Osteocyte (in vitro differentiated cells): ENCODE measurements at regions not wholly inside any gene's neighbourhood (a gene's known extent, or its start where the extent isn't known, plus 50 kb on each side); places are given as distances from the start of the nearest gene placed in this dataset.

Source experiments
- DNase-seq: peaks from one replicate; pipeline ENCODE4 v3.0.0; 2021; ENCODE audit warnings: mixed read lengths; ENCODE audit not compliant: unreplicated experiment; ENCODE audit errors: extremely low spot score
- H3K27ac Mint-ChIP-seq: one replicate; pipeline ENCODE4 v1.8.0; 2021; ENCODE audit warnings: mild to moderate bottlenecking, mixed read lengths; ENCODE audit not compliant: unreplicated experiment
- H3K27me3 Mint-ChIP-seq: one replicate; pipeline ENCODE4 v1.8.0; 2021; ENCODE audit warnings: mixed read lengths; ENCODE audit not compliant: unreplicated experiment
- H3K36me3 Mint-ChIP-seq: one replicate; pipeline ENCODE4 v1.8.0; 2021; ENCODE audit warnings: mixed read lengths; ENCODE audit not compliant: unreplicated experiment
- H3K4me1 Mint-ChIP-seq: one replicate; pipeline ENCODE4 v1.8.0; 2021; ENCODE audit warnings: mixed read lengths; ENCODE audit not compliant: unreplicated experiment
- H3K4me3 Mint-ChIP-seq: one replicate; pipeline ENCODE4 v1.8.0; 2021; ENCODE audit warnings: mild to moderate bottlenecking, moderate library complexity, mixed read lengths; ENCODE audit not compliant: unreplicated experiment
- H3K9me3 Mint-ChIP-seq: one replicate; pipeline ENCODE4 v1.8.0; 2021; ENCODE audit warnings: mixed read lengths; ENCODE audit not compliant: unreplicated experiment
- TF ChIP-seq, protein P1 (sequence below): fragments of 200-600 bp; sonication (generic); IDR thresholded peaks from 2 replicates; pipeline ENCODE4 v1.5.0; 2021; ENCODE audit warnings: antibody characterized with exemption, mild to moderate bottlenecking, moderate library complexity

DNA sequence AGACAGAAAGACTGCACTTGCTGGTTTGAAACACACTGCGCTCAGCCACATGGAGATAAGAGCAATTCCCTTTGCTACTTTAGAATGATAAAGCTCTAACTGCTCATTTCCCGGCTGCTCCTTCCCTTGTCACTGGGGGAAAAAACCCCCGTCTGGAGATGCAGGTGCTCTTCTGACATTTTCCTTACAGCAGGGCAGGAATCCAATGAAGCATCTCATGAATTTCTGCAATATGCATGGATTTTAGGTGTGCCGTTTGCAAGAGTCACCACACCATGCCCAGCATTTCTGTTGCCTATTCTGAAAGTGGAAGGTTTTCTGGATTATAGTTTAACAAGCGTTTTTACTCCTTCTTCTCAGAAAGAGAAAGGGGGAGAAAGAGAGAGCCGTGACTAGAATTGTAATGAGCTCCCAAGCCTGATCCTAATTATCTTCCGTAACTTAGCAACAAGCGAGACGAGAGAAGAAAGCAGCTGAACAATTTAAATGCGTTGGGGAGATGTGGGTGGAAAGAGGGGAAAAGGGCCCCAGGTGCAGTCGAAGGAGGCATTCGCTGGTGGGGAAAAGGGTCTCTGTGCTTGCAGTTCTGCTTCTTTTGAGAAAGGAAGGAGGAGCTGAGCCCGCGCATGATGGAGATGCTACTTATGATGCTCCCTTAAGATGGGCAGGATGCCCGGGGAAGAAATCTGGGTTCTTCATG is 76.6 kb upstream of the SPATA13 start:
- TF ChIP-seq, protein P1, sequence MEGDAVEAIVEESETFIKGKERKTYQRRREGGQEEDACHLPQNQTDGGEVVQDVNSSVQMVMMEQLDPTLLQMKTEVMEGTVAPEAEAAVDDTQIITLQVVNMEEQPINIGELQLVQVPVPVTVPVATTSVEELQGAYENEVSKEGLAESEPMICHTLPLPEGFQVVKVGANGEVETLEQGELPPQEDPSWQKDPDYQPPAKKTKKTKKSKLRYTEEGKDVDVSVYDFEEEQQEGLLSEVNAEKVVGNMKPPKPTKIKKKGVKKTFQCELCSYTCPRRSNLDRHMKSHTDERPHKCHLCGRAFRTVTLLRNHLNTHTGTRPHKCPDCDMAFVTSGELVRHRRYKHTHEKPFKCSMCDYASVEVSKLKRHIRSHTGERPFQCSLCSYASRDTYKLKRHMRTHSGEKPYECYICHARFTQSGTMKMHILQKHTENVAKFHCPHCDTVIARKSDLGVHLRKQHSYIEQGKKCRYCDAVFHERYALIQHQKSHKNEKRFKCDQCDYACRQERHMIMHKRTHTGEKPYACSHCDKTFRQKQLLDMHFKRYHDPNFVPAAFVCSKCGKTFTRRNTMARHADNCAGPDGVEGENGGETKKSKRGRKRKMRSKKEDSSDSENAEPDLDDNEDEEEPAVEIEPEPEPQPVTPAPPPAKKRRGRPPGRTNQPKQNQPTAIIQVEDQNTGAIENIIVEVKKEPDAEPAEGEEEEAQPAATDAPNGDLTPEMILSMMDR, result no peak
- DNase-seq, result no peak
- peaks cover 24% of the 10 kb centered on the region for H3K27me3 Mint-ChIP-seq
- H3K4me3 Mint-ChIP-seq, result no peak overlapping the region
- no peaks in the 10 kb centered on the region for H3K36me3 Mint-ChIP-seq
- peaks cover 2% of the 10 kb centered on the region for H3K4me1 Mint-ChIP-seq
- H3K9me3 Mint-ChIP-seq, result no peaks in the 10 kb centered on the region
- no peak overlapping the region for H3K27ac Mint-ChIP-seq

DNA sequence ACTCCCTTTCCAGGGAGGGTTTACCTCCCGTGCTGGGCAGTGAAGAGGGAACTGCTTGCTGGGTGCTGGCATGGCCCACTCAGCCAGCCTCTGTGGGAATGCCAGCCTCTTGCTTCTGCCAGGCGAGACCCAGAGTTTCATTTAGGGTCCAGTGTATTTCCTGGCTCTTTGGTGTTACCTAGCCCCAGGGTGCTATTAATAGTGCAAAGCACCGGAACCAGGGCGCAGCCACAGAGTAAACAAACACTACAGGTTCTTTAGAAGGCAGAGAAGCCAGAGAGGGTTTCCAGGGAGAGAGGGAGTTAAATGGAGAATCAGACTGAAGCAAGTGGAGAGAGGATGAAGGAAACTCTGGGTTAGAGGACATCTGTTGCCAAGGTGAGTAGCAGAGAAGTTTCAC is 74.9 kb upstream of the SPATA13 start:
- DNase-seq, result no peak
- H3K9me3 Mint-ChIP-seq, result no peaks in the 10 kb centered on the region
- H3K27ac Mint-ChIP-seq, result no peak overlapping the region
- H3K4me1 Mint-ChIP-seq, result peaks cover 2% of the 10 kb centered on the region
- no peaks in the 10 kb centered on the region for H3K36me3 Mint-ChIP-seq
- peaks cover 24% of the 10 kb centered on the region for H3K27me3 Mint-ChIP-seq
- TF ChIP-seq, protein P1, result no peak
- H3K4me3 Mint-ChIP-seq, result no peak overlapping the region

DNA sequence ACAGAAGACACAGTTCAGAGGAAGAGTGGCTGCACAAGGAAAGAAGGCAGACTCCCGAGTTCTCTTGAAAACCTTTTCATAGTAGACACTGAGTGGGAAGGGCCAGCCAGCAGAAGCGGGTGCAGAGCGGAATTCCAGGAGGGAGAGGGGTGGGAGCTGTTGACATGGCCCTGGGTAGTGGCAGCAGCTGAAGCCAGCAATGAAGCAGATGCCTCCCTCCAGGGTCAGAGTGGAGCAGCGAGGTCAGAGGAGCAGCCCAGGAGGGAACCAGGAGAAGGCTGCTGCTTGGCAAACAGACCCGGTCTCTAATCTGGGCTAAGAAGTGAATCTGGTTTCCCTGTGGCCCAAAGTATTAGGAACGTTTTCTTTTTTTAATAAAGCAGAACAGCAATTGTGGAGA is 73.9 kb upstream of the SPATA13 start:
- Mint-ChIP-seq H3K9me3 (no peaks in the 10 kb centered on the region), H3K27ac (no peak overlapping the region), H3K4me3 (no peak overlapping the region), H3K4me1 (peaks cover 2% of the 10 kb centered on the region), H3K36me3 (no peaks in the 10 kb centered on the region), H3K27me3 (peaks cover 24% of the 10 kb centered on the region)
- TF ChIP-seq, protein P1, result no peak
- no peak for DNase-seq

DNA sequence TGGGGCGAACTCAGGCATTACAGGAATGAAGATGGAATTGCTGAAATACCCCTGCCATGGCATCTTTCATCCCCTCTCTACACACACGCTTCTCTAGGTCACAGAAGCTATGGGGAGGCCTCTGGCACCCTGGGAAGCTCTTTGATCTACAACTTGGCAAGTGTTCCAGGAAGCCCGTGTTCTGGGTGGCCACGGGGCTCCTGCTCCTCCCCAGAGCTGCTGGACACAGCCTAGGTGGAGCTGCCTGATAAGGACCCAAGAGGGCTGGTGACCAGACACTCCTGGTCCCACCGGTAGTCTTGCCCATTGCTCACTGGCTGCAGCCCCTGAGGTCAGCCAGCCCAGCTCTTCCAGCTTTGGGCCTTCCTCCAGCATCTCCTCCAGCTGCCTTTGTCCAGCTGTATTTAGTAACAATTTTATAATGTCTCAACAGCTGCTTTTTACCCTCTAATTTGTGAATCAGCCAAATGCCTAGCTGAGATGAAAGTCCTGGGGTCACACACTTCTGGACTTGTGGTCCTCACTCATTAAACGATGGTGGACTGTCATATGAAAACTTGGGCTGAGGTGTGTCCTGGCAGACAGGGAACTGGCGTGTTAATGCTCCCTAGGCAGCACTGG is 72.8 kb upstream of the SPATA13 start:
- H3K27ac Mint-ChIP-seq, result no peak overlapping the region
- peaks cover 10% of the 10 kb centered on the region for H3K4me1 Mint-ChIP-seq
- H3K27me3 Mint-ChIP-seq, result peaks cover 24% of the 10 kb centered on the region
- no peak overlapping the region for H3K4me3 Mint-ChIP-seq
- TF ChIP-seq, protein P1, result no peak
- DNase-seq, result no peak
- no peaks in the 10 kb centered on the region for H3K9me3 Mint-ChIP-seq
- H3K36me3 Mint-ChIP-seq, result no peaks in the 10 kb centered on the region

DNA sequence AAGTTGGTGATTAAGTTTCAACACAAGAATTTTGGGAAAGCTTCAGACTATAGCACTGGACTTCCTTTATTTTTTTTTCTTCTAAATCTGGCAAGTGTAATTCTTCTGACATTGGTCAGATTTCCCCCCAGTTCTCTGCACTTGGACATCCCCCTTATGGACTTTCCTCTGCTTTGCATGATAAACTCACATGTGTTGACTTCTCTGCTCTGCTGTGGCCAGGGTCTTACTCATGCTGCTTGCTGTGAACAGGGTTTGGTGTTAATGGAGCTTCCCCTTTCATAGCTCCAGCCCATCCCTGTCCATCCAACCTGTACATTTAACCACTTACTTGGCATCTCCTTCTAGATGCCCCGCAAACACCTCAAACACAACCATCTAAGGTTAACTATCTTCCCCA is 70.5 kb upstream of the SPATA13 start:
- H3K4me3 Mint-ChIP-seq, result no peak overlapping the region
- peaks cover 10% of the 10 kb centered on the region for H3K4me1 Mint-ChIP-seq
- H3K27me3 Mint-ChIP-seq, result peaks cover 15% of the 10 kb centered on the region
- H3K9me3 Mint-ChIP-seq, result no peaks in the 10 kb centered on the region
- TF ChIP-seq, protein P1, result no peak
- DNase-seq, result no peak
- no peak overlapping the region for H3K27ac Mint-ChIP-seq
- H3K36me3 Mint-ChIP-seq, result no peaks in the 10 kb centered on the region
